ENCODE measurements at regions not wholly inside any gene's neighbourhood (a gene's known extent, or its start where the extent isn't known, plus 50 kb on each side); places are given as distances from the start of the nearest gene placed in this dataset.

GRCh38 chr5:93058309-93058708, 522.7 kb downstream of the NR2F1-AS1 start:
- no peak overlapping the region for H3K9ac ChIP-seq (ENCODE audit: low read length)
- no peak overlapping the region for H2BK15ac ChIP-seq (ENCODE audit: low read depth, poor library complexity, severe bottlenecking)
- H3K14ac ChIP-seq (ENCODE audit: low read length in 2 of 2), result no peak overlapping the region
- H3K4me2 ChIP-seq (ENCODE audit: low read length, poor library complexity, severe bottlenecking), result no peak overlapping the region
- H3K4me3 ChIP-seq (ENCODE audit: insufficient read depth in 1 of 2, low read depth in 1 of 2, low read length in 2 of 2), result no peak overlapping the region
- H2AFZ ChIP-seq (ENCODE audit: low read depth, low read length), result no peak overlapping the region
- no peaks in the 10 kb centered on the region for H3K4me1 ChIP-seq (ENCODE audit: control insufficient read depth, insufficient read depth, low read depth, low read length)
- H3K36me3 ChIP-seq (ENCODE audit: control insufficient read depth in 1 of 2, insufficient read depth in 2 of 2, low read depth in 1 of 2, low read length in 2 of 2), result no peaks in the 10 kb centered on the region
- no peaks in the 10 kb centered on the region for H3K79me1 ChIP-seq (replicated peaks; ENCODE audit: low read length, poor library complexity, severe bottlenecking)
- no peak overlapping the region for H2BK12ac ChIP-seq (ENCODE audit: low read length in 2 of 2)
- peak; percentile 78 for DNase-seq
- no peak overlapping the region for H3K23ac ChIP-seq (ENCODE audit: low read length in 2 of 2)
- no peak overlapping the region for H4K8ac ChIP-seq (ENCODE audit: low read length)
- H2BK5ac ChIP-seq (ENCODE audit: low read depth, low read length, poor library complexity, severe bottlenecking), result no peak overlapping the region
- no peak overlapping the region for H3K4ac ChIP-seq (ENCODE audit: low read depth in 1 of 2, low read length in 2 of 2)
- no peak overlapping the region for H3K27ac ChIP-seq (ENCODE audit: low read length, poor library complexity, severe bottlenecking)
- no peak overlapping the region for H4K91ac ChIP-seq (ENCODE audit: low read length)
- H3K9me3 ChIP-seq (ENCODE audit: control insufficient read depth, low read length), result no peaks in the 10 kb centered on the region
- no peak overlapping the region for H2BK120ac ChIP-seq (ENCODE audit: low read depth, low read length)
- H3K18ac ChIP-seq (ENCODE audit: low read depth in 1 of 2, low read length in 2 of 2), result no peak overlapping the region
- H2AK5ac ChIP-seq (ENCODE audit: low read length, severe bottlenecking), result no peak overlapping the region
- H3K27me3 ChIP-seq (ENCODE audit: control insufficient read depth in 1 of 2, insufficient read depth in 1 of 2, low read length in 2 of 2), result no peaks in the 10 kb centered on the region

GRCh38 chr5:93057311-93057710, 523.7 kb downstream of the NR2F1-AS1 start:
- WGBS, result 89% methylated on average over 2 of the region's 2 CpGs
- no peak overlapping the region for H4K91ac ChIP-seq (ENCODE audit: low read length)
- no peak overlapping the region for H2BK120ac ChIP-seq (ENCODE audit: low read depth, low read length)
- H3K9ac ChIP-seq (ENCODE audit: low read length), result no peak overlapping the region
- no peaks in the 10 kb centered on the region for H3K79me1 ChIP-seq (replicated peaks; ENCODE audit: low read length, poor library complexity, severe bottlenecking)
- H4K8ac ChIP-seq (ENCODE audit: low read length), result no peak overlapping the region
- H3K9me3 ChIP-seq (ENCODE audit: control insufficient read depth, low read length), result no peaks in the 10 kb centered on the region
- H3K4ac ChIP-seq (ENCODE audit: low read depth in 1 of 2, low read length in 2 of 2), result no peak overlapping the region
- H3K4me3 ChIP-seq (ENCODE audit: insufficient read depth in 1 of 2, low read depth in 1 of 2, low read length in 2 of 2), result no peak overlapping the region
- no peak overlapping the region for H3K23ac ChIP-seq (ENCODE audit: low read length in 2 of 2)
- no peak overlapping the region for H2BK5ac ChIP-seq (ENCODE audit: low read depth, low read length, poor library complexity, severe bottlenecking)
- peak overlapping the region in 1 of 2 experiments; percentile 39 for H2BK12ac ChIP-seq (ENCODE audit: low read length in 2 of 2)
- no peaks in the 10 kb centered on the region for H3K27me3 ChIP-seq (ENCODE audit: control insufficient read depth in 1 of 2, insufficient read depth in 1 of 2, low read length in 2 of 2)
- H3K14ac ChIP-seq (ENCODE audit: low read length in 2 of 2), result no peak overlapping the region
- H3K18ac ChIP-seq (ENCODE audit: low read depth in 1 of 2, low read length in 2 of 2), result peak overlapping the region in 1 of 2 experiments; percentile 33
- no peak overlapping the region for H2AK5ac ChIP-seq (ENCODE audit: low read length, severe bottlenecking)
- no peak overlapping the region for H2BK15ac ChIP-seq (ENCODE audit: low read depth, poor library complexity, severe bottlenecking)
- no peaks in the 10 kb centered on the region for H3K36me3 ChIP-seq (ENCODE audit: control insufficient read depth in 1 of 2, insufficient read depth in 2 of 2, low read depth in 1 of 2, low read length in 2 of 2)
- H2AFZ ChIP-seq (ENCODE audit: low read depth, low read length), result no peak overlapping the region
- DNase-seq, result no peak
- no peaks in the 10 kb centered on the region for H3K4me1 ChIP-seq (ENCODE audit: control insufficient read depth, insufficient read depth, low read depth, low read length)
- no peak overlapping the region for H3K4me2 ChIP-seq (ENCODE audit: low read length, poor library complexity, severe bottlenecking)
- H3K27ac ChIP-seq (ENCODE audit: low read length, poor library complexity, severe bottlenecking), result no peak overlapping the region

- Histone ChIP-seq H3K14ac (ENCODE audit: low read length in 2 of 2) (no peak overlapping the region), H4K91ac (ENCODE audit: low read length) (no peak overlapping the region), H3K4me1 (ENCODE audit: control insufficient read depth, insufficient read depth, low read depth, low read length) (no peaks in the 10 kb centered on the region), H3K4me3 (ENCODE audit: insufficient read depth in 1 of 2, low read depth in 1 of 2, low read length in 2 of 2) (no peak overlapping the region), H3K27ac (ENCODE audit: low read length, poor library complexity, severe bottlenecking) (no peak overlapping the region), H3K4ac (ENCODE audit: low read depth in 1 of 2, low read length in 2 of 2) (no peak overlapping the region), H2AK5ac (ENCODE audit: low read length, severe bottlenecking) (no peak overlapping the region), H3K36me3 (ENCODE audit: control insufficient read depth in 1 of 2, insufficient read depth in 2 of 2, low read depth in 1 of 2, low read length in 2 of 2) (no peaks in the 10 kb centered on the region), H2BK15ac (ENCODE audit: low read depth, poor library complexity, severe bottlenecking) (no peak overlapping the region), H2BK12ac (ENCODE audit: low read length in 2 of 2) (peak overlapping the region in 1 of 2 experiments; percentile 77), H3K79me1 (replicated peaks; ENCODE audit: low read length, poor library complexity, severe bottlenecking) (no peaks in the 10 kb centered on the region), H3K4me2 (ENCODE audit: low read length, poor library complexity, severe bottlenecking) (no peak overlapping the region), H4K8ac (ENCODE audit: low read length) (no peak overlapping the region), H3K18ac (ENCODE audit: low read depth in 1 of 2, low read length in 2 of 2) (peak overlapping the region in 1 of 2 experiments; percentile 43), H3K9me3 (ENCODE audit: control insufficient read depth, low read length) (no peaks in the 10 kb centered on the region), H3K9ac (ENCODE audit: low read length) (no peak overlapping the region), H2AFZ (ENCODE audit: low read depth, low read length) (no peak overlapping the region), H2BK5ac (ENCODE audit: low read depth, low read length, poor library complexity, severe bottlenecking) (no peak overlapping the region), H3K23ac (ENCODE audit: low read length in 2 of 2) (no peak overlapping the region), H3K27me3 (ENCODE audit: control insufficient read depth in 1 of 2, insufficient read depth in 1 of 2, low read length in 2 of 2) (no peaks in the 10 kb centered on the region), H2BK120ac (ENCODE audit: low read depth, low read length) (no peak overlapping the region)
- 100% methylated on average over 3 of the region's 3 CpGs for WGBS
- DNase-seq, result no peak
Measured at GRCh38 chr5:93055971-93056370, 525.0 kb downstream of the NR2F1-AS1 start.

GRCh38 chr5:93055561-93055960, 525.5 kb downstream of the NR2F1-AS1 start:
- Histone ChIP-seq H2AK5ac (ENCODE audit: low read length, severe bottlenecking) (no peak overlapping the region), H2AFZ (ENCODE audit: low read depth, low read length) (no peak overlapping the region), H3K4me3 (ENCODE audit: insufficient read depth in 1 of 2, low read depth in 1 of 2, low read length in 2 of 2) (no peak overlapping the region), H3K27ac (ENCODE audit: low read length, poor library complexity, severe bottlenecking) (no peak overlapping the region), H3K79me1 (replicated peaks; ENCODE audit: low read length, poor library complexity, severe bottlenecking) (no peaks in the 10 kb centered on the region), H4K91ac (ENCODE audit: low read length) (no peak overlapping the region), H3K4me1 (ENCODE audit: control insufficient read depth, insufficient read depth, low read depth, low read length) (no peaks in the 10 kb centered on the region), H3K36me3 (ENCODE audit: control insufficient read depth in 1 of 2, insufficient read depth in 2 of 2, low read depth in 1 of 2, low read length in 2 of 2) (no peaks in the 10 kb centered on the region), H3K14ac (ENCODE audit: low read length in 2 of 2) (no peak overlapping the region), H3K9ac (ENCODE audit: low read length) (no peak overlapping the region), H2BK12ac (ENCODE audit: low read length in 2 of 2) (peak overlapping the region in 1 of 2 experiments; percentile 77), H3K23ac (ENCODE audit: low read length in 2 of 2) (no peak overlapping the region), H4K8ac (ENCODE audit: low read length) (no peak overlapping the region), H2BK120ac (ENCODE audit: low read depth, low read length) (no peak overlapping the region), H3K4ac (ENCODE audit: low read depth in 1 of 2, low read length in 2 of 2) (no peak overlapping the region), H3K9me3 (ENCODE audit: control insufficient read depth, low read length) (no peaks in the 10 kb centered on the region), H3K4me2 (ENCODE audit: low read length, poor library complexity, severe bottlenecking) (no peak overlapping the region), H2BK15ac (ENCODE audit: low read depth, poor library complexity, severe bottlenecking) (no peak overlapping the region), H2BK5ac (ENCODE audit: low read depth, low read length, poor library complexity, severe bottlenecking) (no peak overlapping the region), H3K18ac (ENCODE audit: low read depth in 1 of 2, low read length in 2 of 2) (peak overlapping the region in 1 of 2 experiments; percentile 43), H3K27me3 (ENCODE audit: control insufficient read depth in 1 of 2, insufficient read depth in 1 of 2, low read length in 2 of 2) (no peaks in the 10 kb centered on the region)
- no peak for DNase-seq
- 60% methylated on average over 1 of the region's 1 CpG for WGBS
